HG03469 (cell line): ENCODE measurements at regions not wholly inside any gene's neighbourhood (a gene's known extent, or its start where the extent isn't known, plus 50 kb on each side); places are given as distances from the start of the nearest gene placed in this dataset.

Experiments used
- ATAC-seq: cut with Tn5 transposase; IDR thresholded peaks from one replicate; pipeline ENCODE4 v1.9.1; 2021; ENCODE audit warnings: mild to moderate bottlenecking, moderate library complexity, moderate number of reproducible peaks; ENCODE audit not compliant: unreplicated experiment

DNA sequence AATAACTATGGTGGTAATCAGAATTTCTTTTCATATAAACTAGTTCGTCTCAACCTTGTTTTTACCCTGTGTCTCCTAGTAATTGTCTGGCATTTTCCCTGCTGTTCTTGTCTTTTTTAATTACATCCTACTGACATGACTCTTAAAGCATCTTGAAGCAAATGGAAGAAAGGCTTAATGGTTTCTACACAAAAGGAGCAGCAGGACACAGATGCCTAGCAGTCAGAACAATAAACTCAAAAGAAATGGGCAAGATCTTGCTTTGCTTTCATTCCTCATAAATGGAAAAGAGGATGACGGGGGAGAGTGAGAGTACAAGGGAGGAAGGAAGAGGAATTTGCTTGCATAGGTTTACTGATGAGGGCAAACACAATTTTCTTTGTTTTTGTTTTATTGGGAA is 293.2 kb upstream of the EMCN start:
- ATAC-seq = no peak

- ATAC-seq = no peak
Measured at GRCh38 chr4:100809506-100809905, 291.7 kb upstream of the EMCN start.

DNA sequence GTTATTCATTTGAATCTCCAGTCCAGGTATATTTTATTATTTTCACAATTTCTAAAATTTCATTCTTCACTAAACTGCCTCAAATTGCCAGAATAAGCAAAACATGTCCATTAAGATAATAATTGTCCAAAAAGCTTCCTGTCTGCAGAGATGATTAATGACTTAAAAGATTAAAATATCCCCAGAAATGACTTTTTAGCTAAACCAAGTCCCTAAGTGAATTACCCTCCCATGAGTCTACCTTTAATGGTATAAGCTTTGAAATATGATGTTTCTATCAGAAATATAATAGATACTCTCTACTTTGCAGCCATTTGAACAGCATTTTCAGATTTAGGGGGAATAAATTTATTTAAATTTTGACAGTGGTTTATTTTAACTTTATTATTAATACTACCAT is 289.2 kb upstream of the EMCN start:
- ATAC-seq = no peak

DNA sequence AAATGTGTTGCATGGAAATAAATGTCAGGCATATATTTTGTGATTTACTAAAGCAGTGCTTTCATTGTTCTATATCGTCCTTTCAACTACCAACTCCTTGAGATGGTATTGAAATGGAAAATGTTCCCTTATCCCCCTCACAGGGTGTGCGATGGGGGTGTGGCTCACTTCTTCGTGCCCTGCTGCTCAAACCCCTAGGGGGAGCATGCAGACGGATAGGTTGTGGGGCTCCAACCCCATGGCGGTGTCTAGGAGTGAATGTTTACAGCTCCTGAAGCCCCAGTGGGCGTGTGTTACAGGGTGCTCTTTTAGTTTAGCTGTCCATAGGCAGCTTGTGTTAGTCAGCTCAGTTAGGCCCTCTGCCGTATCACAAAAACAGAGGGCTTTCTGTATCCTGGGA is 287.7 kb upstream of the EMCN start:
- ATAC-seq = no peak

GRCh38 chr4:100804576-100805360 is 286.9 kb upstream of the EMCN start:
- ATAC-seq = no peak

DNA sequence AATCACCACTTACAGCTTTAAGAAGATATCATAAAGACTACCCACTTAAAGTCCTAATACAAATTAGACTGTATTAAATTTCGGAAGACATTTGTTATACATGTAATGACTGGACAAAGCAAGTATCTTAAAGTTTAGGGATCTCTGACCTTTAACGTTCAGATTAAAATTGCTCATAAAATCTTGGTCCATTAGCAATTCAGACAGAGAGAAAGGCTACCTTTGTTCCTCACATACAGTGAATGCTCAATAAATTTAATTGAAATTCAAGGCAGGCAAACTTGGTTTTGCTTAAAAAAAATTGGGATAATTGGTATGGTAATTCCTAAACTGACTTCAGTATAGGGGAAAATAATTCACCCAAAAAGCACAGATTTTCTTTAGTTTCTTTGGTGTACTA is 285.9 kb upstream of the EMCN start:
- ATAC-seq = no peak

- ATAC-seq = no peak
Measured at GRCh38 chr4:100799761-100800539, 282.1 kb upstream of the EMCN start.

DNA sequence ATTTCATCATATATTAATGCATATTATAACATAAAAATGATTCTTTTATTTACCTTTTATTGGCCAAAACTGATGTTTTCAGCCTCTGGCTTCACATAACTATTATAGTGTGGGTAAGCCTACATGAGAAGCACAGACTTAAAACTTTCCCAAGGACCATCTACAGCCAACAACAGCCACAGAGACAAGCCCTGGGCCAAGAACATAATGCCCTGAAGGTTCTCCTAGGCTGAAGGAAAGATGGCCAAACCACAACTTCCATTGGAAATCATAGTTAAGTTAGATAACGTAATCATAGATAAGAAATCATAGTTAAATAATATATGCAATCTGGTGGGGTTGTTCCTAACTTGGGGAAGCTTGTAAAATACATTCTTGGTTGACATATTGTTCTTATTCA is 280.0 kb upstream of the EMCN start:
- no peak for ATAC-seq

GRCh38 chr4:100797356-100797755 is 279.5 kb upstream of the EMCN start:
- ATAC-seq = no peak

GRCh38 chr4:100796332-100796731 is 278.5 kb upstream of the EMCN start:
- no peak for ATAC-seq

- no peak for ATAC-seq
Measured at GRCh38 chr4:100795581-100795980, 277.8 kb upstream of the EMCN start.

GRCh38 chr4:100790836-100791615 is 273.2 kb upstream of the EMCN start:
- ATAC-seq = no peak

GRCh38 chr4:100789991-100790390 is 272.2 kb upstream of the EMCN start:
- ATAC-seq = no peak

DNA sequence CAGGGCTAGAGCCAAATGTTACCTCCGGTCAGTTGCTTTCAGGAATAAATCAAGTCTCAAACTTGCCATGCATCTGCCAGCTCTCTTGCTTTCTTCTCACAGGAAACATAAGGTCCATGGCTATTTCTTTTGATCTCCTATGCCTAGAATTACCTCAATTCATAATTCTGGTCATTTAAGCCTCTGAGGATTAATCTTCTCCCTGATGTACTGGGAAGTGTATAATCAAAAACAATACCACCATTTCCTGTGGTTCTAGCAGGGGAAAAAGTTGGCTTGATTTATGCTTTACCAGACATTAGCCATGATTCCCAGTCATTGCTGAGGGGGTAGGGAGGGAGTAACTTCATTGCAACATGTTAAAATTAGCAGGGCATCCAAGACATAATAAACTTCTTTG is 268.7 kb upstream of the EMCN start:
- no peak for ATAC-seq

DNA sequence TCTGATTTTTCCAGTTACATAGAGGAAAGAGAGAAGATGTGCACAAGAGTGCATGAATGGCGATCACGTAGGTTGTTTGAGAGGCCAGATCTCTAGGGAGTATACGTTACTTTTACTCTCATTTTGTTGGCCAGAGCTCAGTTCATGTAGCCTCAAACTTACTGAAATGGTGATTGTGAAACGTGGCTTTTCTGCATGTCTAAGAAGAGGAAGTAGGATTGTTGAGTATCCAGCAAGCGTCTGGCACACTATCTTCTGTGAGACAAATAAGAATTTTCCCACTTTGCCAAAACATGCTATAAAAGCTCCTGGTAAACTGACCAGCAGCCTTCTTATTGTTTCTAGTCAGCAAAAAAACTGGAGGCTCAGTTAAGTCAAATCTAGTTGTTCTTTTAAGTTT is 264.5 kb upstream of the EMCN start:
- no peak for ATAC-seq

- no peak for ATAC-seq
Measured at GRCh38 chr4:100781435-100781834, 263.6 kb upstream of the EMCN start.

GRCh38 chr4:100780126-100780525 is 262.3 kb upstream of the EMCN start:
- ATAC-seq = no peak

GRCh38 chr4:100778431-100778830 is 260.6 kb upstream of the EMCN start:
- ATAC-seq = no peak

DNA sequence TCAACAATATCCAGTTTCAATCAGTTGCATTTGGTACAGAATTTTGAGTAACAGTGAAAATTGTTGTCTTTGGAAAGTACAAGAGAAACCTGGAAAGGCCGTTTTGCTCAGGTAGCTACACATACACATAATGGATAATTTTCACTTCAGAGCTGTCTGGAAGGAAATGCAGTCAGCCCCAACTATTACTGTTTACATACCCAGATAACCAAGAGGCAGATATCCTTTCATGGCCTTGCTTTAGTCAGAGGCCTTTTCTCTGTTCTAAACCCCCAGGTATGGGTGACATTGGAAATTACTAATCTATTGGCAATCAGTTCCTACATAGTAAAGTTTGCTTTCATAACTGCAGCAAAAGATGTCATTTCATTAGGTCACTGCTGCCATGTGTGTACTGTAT is 244.9 kb upstream of the EMCN start:
- no peak for ATAC-seq

GRCh38 chr4:100754751-100755150 is 236.9 kb upstream of the EMCN start:
- no peak for ATAC-seq

- ATAC-seq = no peak
Measured at GRCh38 chr4:100746141-100746739, 228.4 kb upstream of the EMCN start.
